HG02588 (cell line): ENCODE measurements at regions not wholly inside any gene's neighbourhood (a gene's known extent, or its start where the extent isn't known, plus 50 kb on each side); places are given as distances from the start of the nearest gene placed in this dataset.

ENCODE experiments used
- ATAC-seq: cut with Tn5 transposase; IDR thresholded peaks from one replicate; pipeline ENCODE4 v1.9.1; 2021; ENCODE audit warnings: mild to moderate bottlenecking, moderate library complexity; ENCODE audit not compliant: unreplicated experiment

- no peak for ATAC-seq
Measured at GRCh38 chr12:114743289-114743688, 59.3 kb upstream of the TBX3 start.

- no peak for ATAC-seq
Measured at GRCh38 chr12:114742363-114742762, 58.4 kb upstream of the TBX3 start.

GRCh38 chr12:114741940-114742339 is 58.0 kb upstream of the TBX3 start:
- ATAC-seq, result no peak

GRCh38 chr12:114740448-114740847 is 56.5 kb upstream of the TBX3 start:
- no peak for ATAC-seq

GRCh38 chr12:114738460-114739184 is 54.6 kb upstream of the TBX3 start:
- no peak for ATAC-seq

- ATAC-seq, result no peak
Measured at GRCh38 chr12:114735680-114736374, 51.9 kb upstream of the TBX3 start.

GRCh38 chr12:114735011-114735410 is 51.0 kb upstream of the TBX3 start:
- no peak for ATAC-seq

GRCh38 chr12:114733919-114734318 is 49.9 kb upstream of the TBX3 start:
- ATAC-seq, result no peak
